Activated naive CD8-positive, alpha-beta T cell (primary cell): ENCODE measurements at regions not wholly inside any gene's neighbourhood (a gene's known extent, or its start where the extent isn't known, plus 50 kb on each side); places are given as distances from the start of the nearest gene placed in this dataset.

Source experiments
- H3K27ac Mint-ChIP-seq: one replicate; pipeline ENCODE4 v1.8.0; 2021; ENCODE audit warnings: mixed read lengths
- H3K27me3 Mint-ChIP-seq: one replicate; pipeline ENCODE4 v1.8.0; 2021; ENCODE audit warnings: mixed read lengths
- H3K36me3 Mint-ChIP-seq: one replicate; pipeline ENCODE4 v1.8.0; 2021; ENCODE audit warnings: mixed read lengths
- H3K4me1 Mint-ChIP-seq: one replicate; pipeline ENCODE4 v1.8.0; 2021; ENCODE audit warnings: low read depth, mixed read lengths
- H3K4me3 Mint-ChIP-seq: one replicate; pipeline ENCODE4 v1.8.0; 2021; ENCODE audit warnings: mild to moderate bottlenecking, mixed read lengths
- H3K9me3 Mint-ChIP-seq: one replicate; pipeline ENCODE4 v1.8.0; 2021; ENCODE audit warnings: low read depth, mixed read lengths

- no peak overlapping the region for H3K27ac Mint-ChIP-seq
Measured at GRCh38 chr5:171646102-171647042, 139.2 kb upstream of the SMIM23 start.

GRCh38 chr5:171647043-171647903 lies 138.3 kb upstream of the SMIM23 start:
- no peaks in the 10 kb centered on the region for H3K36me3 Mint-ChIP-seq
- H3K9me3 Mint-ChIP-seq: no peaks in the 10 kb centered on the region
- H3K4me3 Mint-ChIP-seq: no peak overlapping the region
- no peaks in the 10 kb centered on the region for H3K4me1 Mint-ChIP-seq
- no peak overlapping the region for H3K27ac Mint-ChIP-seq
- peaks cover 3% of the 10 kb centered on the region for H3K27me3 Mint-ChIP-seq

More at GRCh38 chr5:171646102-171647042, 139.2 kb upstream of the SMIM23 start:
- no peaks in the 10 kb centered on the region for H3K9me3 Mint-ChIP-seq
- H3K27me3 Mint-ChIP-seq: no peaks in the 10 kb centered on the region
- H3K4me1 Mint-ChIP-seq: no peaks in the 10 kb centered on the region
- no peaks in the 10 kb centered on the region for H3K36me3 Mint-ChIP-seq
- no peak overlapping the region for H3K4me3 Mint-ChIP-seq

GRCh38 chr5:171647904-171648260 lies 137.7 kb upstream of the SMIM23 start:
- H3K27ac Mint-ChIP-seq: no peak overlapping the region
- no peak overlapping the region for H3K4me3 Mint-ChIP-seq
- no peaks in the 10 kb centered on the region for H3K4me1 Mint-ChIP-seq
- no peaks in the 10 kb centered on the region for H3K36me3 Mint-ChIP-seq
- peaks cover 3% of the 10 kb centered on the region for H3K27me3 Mint-ChIP-seq
- H3K9me3 Mint-ChIP-seq: no peaks in the 10 kb centered on the region

- peaks cover 3% of the 10 kb centered on the region for H3K27me3 Mint-ChIP-seq
- H3K4me1 Mint-ChIP-seq: no peaks in the 10 kb centered on the region
- H3K36me3 Mint-ChIP-seq: no peaks in the 10 kb centered on the region
- no peak overlapping the region for H3K27ac Mint-ChIP-seq
- H3K9me3 Mint-ChIP-seq: no peaks in the 10 kb centered on the region
- no peak overlapping the region for H3K4me3 Mint-ChIP-seq
Measured at GRCh38 chr5:171648279-171649074, 137.1 kb upstream of the SMIM23 start.

- H3K36me3 Mint-ChIP-seq: no peaks in the 10 kb centered on the region
- no peak overlapping the region for H3K27ac Mint-ChIP-seq
- no peaks in the 10 kb centered on the region for H3K9me3 Mint-ChIP-seq
- no peaks in the 10 kb centered on the region for H3K4me1 Mint-ChIP-seq
- H3K27me3 Mint-ChIP-seq: peaks cover 3% of the 10 kb centered on the region
- no peak overlapping the region for H3K4me3 Mint-ChIP-seq
Measured at GRCh38 chr5:171649075-171649401, 136.6 kb upstream of the SMIM23 start.

GRCh38 chr5:171650597-171650996 lies 135.0 kb upstream of the SMIM23 start:
- Mint-ChIP-seq H3K36me3 (no peaks in the 10 kb centered on the region), H3K9me3 (no peaks in the 10 kb centered on the region), H3K27me3 (peaks cover 5% of the 10 kb centered on the region)

GRCh38 chr5:171651102-171651501 lies 134.5 kb upstream of the SMIM23 start:
- no peak overlapping the region for H3K4me3 Mint-ChIP-seq
- H3K9me3 Mint-ChIP-seq: no peaks in the 10 kb centered on the region
- H3K27me3 Mint-ChIP-seq: peaks cover 5% of the 10 kb centered on the region
- no peaks in the 10 kb centered on the region for H3K36me3 Mint-ChIP-seq
- no peak overlapping the region for H3K27ac Mint-ChIP-seq
- no peaks in the 10 kb centered on the region for H3K4me1 Mint-ChIP-seq

More at GRCh38 chr5:171650597-171650996, 135.0 kb upstream of the SMIM23 start:
- no peak overlapping the region for H3K27ac Mint-ChIP-seq
- no peak overlapping the region for H3K4me3 Mint-ChIP-seq
- H3K4me1 Mint-ChIP-seq: no peaks in the 10 kb centered on the region

GRCh38 chr5:171654881-171655280 lies 130.7 kb upstream of the SMIM23 start:
- no peaks in the 10 kb centered on the region for H3K9me3 Mint-ChIP-seq
- H3K27me3 Mint-ChIP-seq: peaks cover 7% of the 10 kb centered on the region
- no peaks in the 10 kb centered on the region for H3K36me3 Mint-ChIP-seq
- H3K27ac Mint-ChIP-seq: no peak overlapping the region
- no peaks in the 10 kb centered on the region for H3K4me1 Mint-ChIP-seq
- no peak overlapping the region for H3K4me3 Mint-ChIP-seq

- H3K27me3 Mint-ChIP-seq: peaks cover 5% of the 10 kb centered on the region
- no peaks in the 10 kb centered on the region for H3K4me1 Mint-ChIP-seq
- H3K27ac Mint-ChIP-seq: no peak overlapping the region
- no peak overlapping the region for H3K4me3 Mint-ChIP-seq
- H3K36me3 Mint-ChIP-seq: no peaks in the 10 kb centered on the region
- H3K9me3 Mint-ChIP-seq: no peaks in the 10 kb centered on the region
Measured at GRCh38 chr5:171657473-171657872, 128.1 kb upstream of the SMIM23 start.

GRCh38 chr5:171659896-171660295 lies 125.7 kb upstream of the SMIM23 start:
- Mint-ChIP-seq H3K36me3 (no peaks in the 10 kb centered on the region), H3K27ac (no peak overlapping the region), H3K27me3 (peaks cover 2% of the 10 kb centered on the region), H3K9me3 (no peaks in the 10 kb centered on the region), H3K4me3 (no peak overlapping the region), H3K4me1 (no peaks in the 10 kb centered on the region)

- Mint-ChIP-seq H3K36me3 (no peaks in the 10 kb centered on the region), H3K27ac (no peak overlapping the region), H3K27me3 (peaks cover 2% of the 10 kb centered on the region), H3K4me1 (no peaks in the 10 kb centered on the region), H3K9me3 (no peaks in the 10 kb centered on the region), H3K4me3 (no peak overlapping the region)
Measured at GRCh38 chr5:171660434-171660833, 125.2 kb upstream of the SMIM23 start.

GRCh38 chr5:171661143-171661542 lies 124.5 kb upstream of the SMIM23 start:
- Mint-ChIP-seq H3K36me3 (no peaks in the 10 kb centered on the region), H3K9me3 (no peaks in the 10 kb centered on the region), H3K4me3 (no peak overlapping the region), H3K27me3 (peaks cover 2% of the 10 kb centered on the region), H3K27ac (no peak overlapping the region), H3K4me1 (no peaks in the 10 kb centered on the region)

- Mint-ChIP-seq H3K27ac (no peak overlapping the region), H3K4me3 (no peak overlapping the region), H3K4me1 (no peaks in the 10 kb centered on the region), H3K27me3 (no peaks in the 10 kb centered on the region), H3K9me3 (no peaks in the 10 kb centered on the region), H3K36me3 (no peaks in the 10 kb centered on the region)
Measured at GRCh38 chr5:171663311-171664085, 122.1 kb upstream of the SMIM23 start.

GRCh38 chr5:171664489-171664888 lies 121.1 kb upstream of the SMIM23 start:
- no peaks in the 10 kb centered on the region for H3K4me1 Mint-ChIP-seq
- no peak overlapping the region for H3K4me3 Mint-ChIP-seq
- no peaks in the 10 kb centered on the region for H3K9me3 Mint-ChIP-seq
- H3K27me3 Mint-ChIP-seq: no peaks in the 10 kb centered on the region
- no peak overlapping the region for H3K27ac Mint-ChIP-seq
- no peaks in the 10 kb centered on the region for H3K36me3 Mint-ChIP-seq
